ENCODE measurements at regions not wholly inside any gene's neighbourhood (a gene's known extent, or its start where the extent isn't known, plus 50 kb on each side); places are given as distances from the start of the nearest gene placed in this dataset.

- no peak overlapping the region for H3K27ac ChIP-seq (ENCODE audit: low read depth, low read length, poor library complexity, severe bottlenecking)
- H3K9me3 ChIP-seq (ENCODE audit: low read length): no peaks in the 10 kb centered on the region
- H3K9me2 ChIP-seq (ENCODE audit: low read depth, low read length): no peaks in the 10 kb centered on the region
- H4K20me1 ChIP-seq (ENCODE audit: insufficient read depth, low read length): no peaks in the 10 kb centered on the region
- no peak overlapping the region for H3K9ac ChIP-seq (ENCODE audit: low read length)
- H3K36me3 ChIP-seq (ENCODE audit: insufficient read depth, low read length): no peaks in the 10 kb centered on the region
- no peak overlapping the region for H3K4me2 ChIP-seq (ENCODE audit: low read length)
- no peak for TF ChIP-seq CTCF (IDR thresholded peaks at IDR 0.05; ENCODE audit: low read length)
- no peak for TF ChIP-seq EZH2 (IDR thresholded peaks at IDR 0.05; ENCODE audit: borderline replicate concordance, low read length)
- no peaks in the 10 kb centered on the region for H3K4me1 ChIP-seq (ENCODE audit: insufficient read depth, low read length, severe bottlenecking)
- 0 out of 2 replicates have a peak, but pooled peaks cover 5% of the 10 kb centered on the region for H3K27me3 ChIP-seq (ENCODE audit: insufficient read depth, low read length)
- no peak overlapping the region for H3K4me3 ChIP-seq (ENCODE audit: low read depth, low read length, poor library complexity, severe bottlenecking)
- no peak overlapping the region for H2AFZ ChIP-seq (ENCODE audit: low read length)
- no peaks in the 10 kb centered on the region for H3F3A ChIP-seq (ENCODE audit: insufficient read depth, low read length)
- H3K79me2 ChIP-seq (ENCODE audit: insufficient read depth, low read length): no peaks in the 10 kb centered on the region
Observed at GRCh38 chr2:239878686-239879085, 146.5 kb downstream of the NDUFA10 start.

GRCh38 chr2:239876948-239877289, 148.2 kb downstream of the NDUFA10 start:
- Histone ChIP-seq H3K4me1 (ENCODE audit: insufficient read depth, low read length, severe bottlenecking) (no peaks in the 10 kb centered on the region), H3K79me2 (ENCODE audit: insufficient read depth, low read length) (no peaks in the 10 kb centered on the region), H3K9me2 (ENCODE audit: low read depth, low read length) (no peaks in the 10 kb centered on the region), H3K27me3 (ENCODE audit: insufficient read depth, low read length) (0 out of 2 replicates have a peak, but pooled peaks cover 5% of the 10 kb centered on the region), H3K27ac (ENCODE audit: low read depth, low read length, poor library complexity, severe bottlenecking) (no peak overlapping the region), H2AFZ (ENCODE audit: low read length) (no peak overlapping the region), H4K20me1 (ENCODE audit: insufficient read depth, low read length) (no peaks in the 10 kb centered on the region), H3K4me3 (ENCODE audit: low read depth, low read length, poor library complexity, severe bottlenecking) (no peak overlapping the region), H3K9ac (ENCODE audit: low read length) (no peak overlapping the region), H3K4me2 (ENCODE audit: low read length) (no peak overlapping the region), H3K36me3 (ENCODE audit: insufficient read depth, low read length) (no peaks in the 10 kb centered on the region), H3F3A (ENCODE audit: insufficient read depth, low read length) (no peaks in the 10 kb centered on the region), H3K9me3 (ENCODE audit: low read length) (no peaks in the 10 kb centered on the region)
- TF ChIP-seq CTCF (IDR thresholded peaks at IDR 0.05; ENCODE audit: low read length): no peak
- TF ChIP-seq EZH2 (IDR thresholded peaks at IDR 0.05; ENCODE audit: borderline replicate concordance, low read length): no peak

GRCh38 chr2:239876271-239876947, 148.7 kb downstream of the NDUFA10 start:
- H3K9me2 ChIP-seq (ENCODE audit: low read depth, low read length): no peaks in the 10 kb centered on the region
- no peaks in the 10 kb centered on the region for H4K20me1 ChIP-seq (ENCODE audit: insufficient read depth, low read length)
- no peaks in the 10 kb centered on the region for H3F3A ChIP-seq (ENCODE audit: insufficient read depth, low read length)
- no peaks in the 10 kb centered on the region for H3K9me3 ChIP-seq (ENCODE audit: low read length)
- H3K4me3 ChIP-seq (ENCODE audit: low read depth, low read length, poor library complexity, severe bottlenecking): no peak overlapping the region
- H3K27ac ChIP-seq (ENCODE audit: low read depth, low read length, poor library complexity, severe bottlenecking): no peak overlapping the region
- no peaks in the 10 kb centered on the region for H3K79me2 ChIP-seq (ENCODE audit: insufficient read depth, low read length)
- no peak for TF ChIP-seq CTCF (IDR thresholded peaks at IDR 0.05; ENCODE audit: low read length)
- no peak for TF ChIP-seq EZH2 (IDR thresholded peaks at IDR 0.05; ENCODE audit: borderline replicate concordance, low read length)
- H3K36me3 ChIP-seq (ENCODE audit: insufficient read depth, low read length): no peaks in the 10 kb centered on the region
- H2AFZ ChIP-seq (ENCODE audit: low read length): no peak overlapping the region
- H3K9ac ChIP-seq (ENCODE audit: low read length): no peak overlapping the region
- H3K27me3 ChIP-seq (ENCODE audit: insufficient read depth, low read length): 0 out of 2 replicates have a peak, but pooled peaks cover 5% of the 10 kb centered on the region
- no peak overlapping the region for H3K4me2 ChIP-seq (ENCODE audit: low read length)
- H3K4me1 ChIP-seq (ENCODE audit: insufficient read depth, low read length, severe bottlenecking): no peaks in the 10 kb centered on the region

Data from OCI-LY1 (cell line).